ENCODE measurements at regions not wholly inside any gene's neighbourhood (a gene's known extent, or its start where the extent isn't known, plus 50 kb on each side); places are given as distances from the start of the nearest gene placed in this dataset.

DNA sequence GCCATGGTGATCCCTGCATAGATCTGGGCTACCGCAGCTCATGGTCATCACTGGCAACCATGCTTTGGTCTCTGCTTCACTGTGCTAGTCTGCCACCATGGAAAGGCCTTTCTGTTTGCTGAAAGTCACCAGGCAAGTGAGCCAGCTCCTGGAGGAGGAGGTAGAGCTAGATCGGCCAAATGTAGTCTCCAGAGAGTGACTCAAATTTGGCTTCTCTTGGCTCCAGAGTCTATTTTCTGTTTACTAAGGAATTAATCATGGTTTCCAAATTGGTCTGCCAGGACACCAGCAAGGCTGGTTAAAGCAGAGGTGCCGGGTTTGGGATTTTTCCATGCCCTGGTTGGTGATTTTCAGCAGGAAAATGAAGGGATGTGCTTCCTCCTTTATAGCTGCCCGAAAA lies 52.7 kb upstream of the IVNS1ABP start:
- no peak for DNase-seq
- Histone ChIP-seq H3K36me3 (no peaks in the 10 kb centered on the region), H3K27ac (replicated peaks) (no peak overlapping the region), H3K4me1 (no peaks in the 10 kb centered on the region), H3K27me3 (ENCODE audit: low read depth) (no peaks in the 10 kb centered on the region), H3K9me3 (replicated peaks) (no peaks in the 10 kb centered on the region), H3K4me3 (no peak overlapping the region)
- TF ChIP-seq, protein P1, sequence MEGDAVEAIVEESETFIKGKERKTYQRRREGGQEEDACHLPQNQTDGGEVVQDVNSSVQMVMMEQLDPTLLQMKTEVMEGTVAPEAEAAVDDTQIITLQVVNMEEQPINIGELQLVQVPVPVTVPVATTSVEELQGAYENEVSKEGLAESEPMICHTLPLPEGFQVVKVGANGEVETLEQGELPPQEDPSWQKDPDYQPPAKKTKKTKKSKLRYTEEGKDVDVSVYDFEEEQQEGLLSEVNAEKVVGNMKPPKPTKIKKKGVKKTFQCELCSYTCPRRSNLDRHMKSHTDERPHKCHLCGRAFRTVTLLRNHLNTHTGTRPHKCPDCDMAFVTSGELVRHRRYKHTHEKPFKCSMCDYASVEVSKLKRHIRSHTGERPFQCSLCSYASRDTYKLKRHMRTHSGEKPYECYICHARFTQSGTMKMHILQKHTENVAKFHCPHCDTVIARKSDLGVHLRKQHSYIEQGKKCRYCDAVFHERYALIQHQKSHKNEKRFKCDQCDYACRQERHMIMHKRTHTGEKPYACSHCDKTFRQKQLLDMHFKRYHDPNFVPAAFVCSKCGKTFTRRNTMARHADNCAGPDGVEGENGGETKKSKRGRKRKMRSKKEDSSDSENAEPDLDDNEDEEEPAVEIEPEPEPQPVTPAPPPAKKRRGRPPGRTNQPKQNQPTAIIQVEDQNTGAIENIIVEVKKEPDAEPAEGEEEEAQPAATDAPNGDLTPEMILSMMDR (IDR thresholded peaks at IDR 0.05; ENCODE audit: borderline replicate concordance), result no peak
- intact Hi-C loops (cut with micrococcal nuclease), result no loop called here

DNA sequence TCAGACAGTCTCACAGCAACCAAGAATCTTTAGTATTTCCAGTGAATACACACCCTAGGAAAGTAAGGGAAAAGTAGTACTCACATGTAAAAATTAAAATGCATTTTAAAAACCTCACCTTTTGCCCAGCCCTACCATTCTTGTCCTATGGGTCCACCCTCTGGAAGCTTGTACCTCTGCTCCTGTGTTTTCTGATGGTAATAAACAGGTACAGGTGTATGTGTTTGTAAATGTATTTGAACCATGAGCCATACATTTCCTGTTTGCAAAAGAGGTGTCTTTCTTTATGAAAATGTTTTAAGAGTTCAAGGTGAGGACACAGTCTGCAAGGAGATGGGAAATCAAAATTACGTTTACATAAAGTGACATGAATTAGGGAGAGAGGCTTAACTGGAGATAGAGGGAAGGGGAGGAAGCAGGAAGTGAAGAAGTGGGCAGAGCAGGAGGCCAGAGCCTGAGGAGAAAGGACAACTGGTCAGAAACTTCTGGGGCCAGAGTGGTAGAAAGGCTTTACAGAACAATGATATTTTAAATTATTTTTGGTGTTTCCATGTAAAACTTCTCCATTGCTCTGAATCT lies 52.0 kb upstream of the IVNS1ABP start:
- H3K36me3 ChIP-seq, result no peaks in the 10 kb centered on the region
- H3K4me3 ChIP-seq, result no peak overlapping the region
- intact Hi-C loops (cut with micrococcal nuclease), result no loop called here
- H3K27ac ChIP-seq (replicated peaks), result no peak overlapping the region
- H3K4me1 ChIP-seq, result no peaks in the 10 kb centered on the region
- no peak for DNase-seq
- H3K9me3 ChIP-seq (replicated peaks), result no peaks in the 10 kb centered on the region
- no peaks in the 10 kb centered on the region for H3K27me3 ChIP-seq (ENCODE audit: low read depth)
- TF ChIP-seq, protein P1 (IDR thresholded peaks at IDR 0.05; ENCODE audit: borderline replicate concordance), result no peak

DNA sequence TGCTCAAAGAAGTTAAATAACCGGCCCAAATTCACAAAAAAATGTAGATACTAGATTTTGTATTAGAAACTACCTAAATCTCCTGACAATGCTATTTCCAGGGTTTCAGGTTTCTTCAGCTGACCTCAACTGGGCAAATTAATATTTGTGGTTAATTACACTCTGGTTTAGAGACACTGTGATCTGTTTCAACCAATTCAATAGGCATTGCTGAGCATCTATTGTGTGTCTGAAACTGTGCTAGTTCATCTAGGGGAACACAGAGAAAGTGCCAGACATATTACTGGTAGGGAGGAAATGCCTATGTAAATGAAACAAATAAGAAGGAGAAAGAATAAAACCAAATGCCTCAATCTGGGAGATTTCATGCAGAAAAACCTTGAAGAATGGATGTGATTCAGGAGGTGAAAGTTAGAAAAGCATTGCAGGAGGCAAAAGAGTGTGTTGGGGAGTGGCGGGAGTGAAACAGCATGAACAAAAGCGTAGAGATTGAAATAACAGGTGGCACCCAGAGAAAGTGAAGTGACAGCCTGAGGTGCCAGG lies 51.3 kb upstream of the IVNS1ABP start:
- DNase-seq, result no peak
- intact Hi-C loops (cut with micrococcal nuclease), result no loop called here

DNA sequence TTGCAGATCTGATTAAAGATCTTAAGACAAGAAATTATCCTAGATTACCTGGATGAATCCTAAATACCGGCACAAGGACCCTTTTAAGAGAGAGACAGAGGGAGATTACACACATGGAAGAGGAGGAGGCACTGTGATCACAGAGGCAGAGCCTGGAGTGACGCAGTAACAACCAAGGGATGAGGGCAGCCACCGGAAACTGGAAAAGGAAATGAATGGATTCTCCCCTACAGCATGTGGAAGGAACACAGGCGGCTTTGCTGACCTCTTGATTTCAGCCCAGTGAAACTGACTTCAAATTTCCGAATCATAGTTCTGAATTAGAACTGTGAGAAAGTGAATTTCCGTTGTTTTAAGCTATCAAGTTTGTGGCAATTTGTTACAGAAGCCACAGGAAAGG lies 50.2 kb upstream of the IVNS1ABP start:
- TF ChIP-seq, protein P1 (IDR thresholded peaks at IDR 0.05; ENCODE audit: borderline replicate concordance), result no peak
- no peak for DNase-seq
- intact Hi-C loops (cut with micrococcal nuclease), result no loop called here

More for the DNA sequence above, 51.3 kb upstream of the IVNS1ABP start:
- TF ChIP-seq, protein P1 (IDR thresholded peaks at IDR 0.05; ENCODE audit: borderline replicate concordance), result no peak
- Histone ChIP-seq H3K36me3 (no peaks in the 10 kb centered on the region), H3K4me1 (no peaks in the 10 kb centered on the region), H3K9me3 (replicated peaks) (no peaks in the 10 kb centered on the region), H3K27me3 (ENCODE audit: low read depth) (no peaks in the 10 kb centered on the region), H3K27ac (replicated peaks) (no peak overlapping the region), H3K4me3 (no peak overlapping the region)

More for the DNA sequence above, 50.2 kb upstream of the IVNS1ABP start:
- Histone ChIP-seq H3K4me1 (no peaks in the 10 kb centered on the region), H3K36me3 (no peaks in the 10 kb centered on the region), H3K27ac (replicated peaks) (no peak overlapping the region), H3K9me3 (replicated peaks) (peaks cover 2% of the 10 kb centered on the region), H3K27me3 (ENCODE audit: low read depth) (no peaks in the 10 kb centered on the region), H3K4me3 (no peak overlapping the region)
